ENCODE measurements at regions not wholly inside any gene's neighbourhood (a gene's known extent, or its start where the extent isn't known, plus 50 kb on each side); places are given as distances from the start of the nearest gene placed in this dataset.
A peak's percentile ranks its signal among the peaks of the same experiment; 100 is the strongest.

GRCh38 chr12:131604859-131605258 is 106.0 kb upstream of the SFSWAP start:
- Mint-ChIP-seq H3K27me3 (ENCODE audit: insufficient read depth, unreplicated experiment) (peaks cover 11% of the 10 kb centered on the region), H3K27ac (ENCODE audit: low read depth, unreplicated experiment) (no peak overlapping the region), H3K4me3 (ENCODE audit: unreplicated experiment) (no peak overlapping the region), H3K4me1 (ENCODE audit: insufficient read depth, unreplicated experiment) (peaks cover 4% of the 10 kb centered on the region), H3K36me3 (ENCODE audit: insufficient read depth, unreplicated experiment) (no peaks in the 10 kb centered on the region), H3K9me3 (ENCODE audit: unreplicated experiment) (no peaks in the 10 kb centered on the region)
- BruUV-seq (replicated peaks), result no TSS peak
- intact Hi-C loops (cut with micrococcal nuclease), result no loop called here
- ChIA-PET CTCF (interaction anchor here (0.7 kb wide), 1 partner anchor 1470 kb away, joined by 3 read pairs; no protein-coding TSS in a partner anchor), POLR2A (interaction anchor here (0.7 kb wide), 1 partner anchor 280 kb away, joined by 3 read pairs; no protein-coding TSS in a partner anchor)
- DNase-seq (ENCODE audit: unreplicated experiment), result no peak
- TF ChIP-seq CTCF (IDR thresholded peaks at IDR 0.05; ENCODE audit: unreplicated experiment), result no peak

GRCh38 chr12:131605304-131605829 is 105.5 kb upstream of the SFSWAP start:
- peaks cover 15% of the 10 kb centered on the region for H3K27me3 Mint-ChIP-seq (ENCODE audit: insufficient read depth, unreplicated experiment)
- no peak overlapping the region for H3K4me3 Mint-ChIP-seq (ENCODE audit: unreplicated experiment)
- H3K4me1 Mint-ChIP-seq (ENCODE audit: insufficient read depth, unreplicated experiment), result peaks cover 4% of the 10 kb centered on the region
- no peak for TF ChIP-seq CTCF (IDR thresholded peaks at IDR 0.05; ENCODE audit: unreplicated experiment)
- ChIA-PET POLR2A (no interaction called here), CTCF (no interaction called here)
- intact Hi-C loops (cut with micrococcal nuclease), result no loop called here
- no peaks in the 10 kb centered on the region for H3K9me3 Mint-ChIP-seq (ENCODE audit: unreplicated experiment)
- BruUV-seq (replicated peaks), result no TSS peak
- H3K36me3 Mint-ChIP-seq (ENCODE audit: insufficient read depth, unreplicated experiment), result no peaks in the 10 kb centered on the region
- DNase-seq (ENCODE audit: unreplicated experiment), result no peak
- no peak overlapping the region for H3K27ac Mint-ChIP-seq (ENCODE audit: low read depth, unreplicated experiment)

- Mint-ChIP-seq H3K4me3 (ENCODE audit: unreplicated experiment) (no peak overlapping the region), H3K27ac (ENCODE audit: low read depth, unreplicated experiment) (no peak overlapping the region), H3K27me3 (ENCODE audit: insufficient read depth, unreplicated experiment) (peaks cover 22% of the 10 kb centered on the region), H3K9me3 (ENCODE audit: unreplicated experiment) (no peaks in the 10 kb centered on the region), H3K36me3 (ENCODE audit: insufficient read depth, unreplicated experiment) (no peaks in the 10 kb centered on the region), H3K4me1 (ENCODE audit: insufficient read depth, unreplicated experiment) (peaks cover 4% of the 10 kb centered on the region)
- POLR2A ChIA-PET, result no interaction called here
- CTCF ChIA-PET, result interaction anchor here (1.5 kb wide), 1 partner anchor 10 kb away, joined by 3 read pairs; no protein-coding TSS in a partner anchor
- TF ChIP-seq CTCF (IDR thresholded peaks at IDR 0.05; ENCODE audit: unreplicated experiment), result no peak
- DNase-seq (ENCODE audit: unreplicated experiment), result peak; percentile 54
- BruUV-seq (replicated peaks), result no TSS peak
- intact Hi-C loops (cut with micrococcal nuclease), result no loop called here
Measured at GRCh38 chr12:131606218-131606901, 104.5 kb upstream of the SFSWAP start.

GRCh38 chr12:131607658-131608447 is 103.0 kb upstream of the SFSWAP start:
- H3K36me3 Mint-ChIP-seq (ENCODE audit: insufficient read depth, unreplicated experiment), result no peaks in the 10 kb centered on the region
- ChIA-PET POLR2A (no interaction called here), CTCF (interaction anchor here (1.5 kb wide), 1 partner anchor 8 kb away, joined by 3 read pairs; no protein-coding TSS in a partner anchor)

More at GRCh38 chr12:131607658-131608447, 103.0 kb upstream of the SFSWAP start:
- no peak for DNase-seq (ENCODE audit: unreplicated experiment)
- H3K9me3 Mint-ChIP-seq (ENCODE audit: unreplicated experiment), result no peaks in the 10 kb centered on the region
- BruUV-seq (replicated peaks), result no TSS peak
- no peak for TF ChIP-seq CTCF (IDR thresholded peaks at IDR 0.05; ENCODE audit: unreplicated experiment)
- peaks cover 22% of the 10 kb centered on the region for H3K27me3 Mint-ChIP-seq (ENCODE audit: insufficient read depth, unreplicated experiment)
- H3K4me1 Mint-ChIP-seq (ENCODE audit: insufficient read depth, unreplicated experiment), result peaks cover 4% of the 10 kb centered on the region
- intact Hi-C loops (cut with micrococcal nuclease), result no loop called here
- H3K4me3 Mint-ChIP-seq (ENCODE audit: unreplicated experiment), result no peak overlapping the region
- no peak overlapping the region for H3K27ac Mint-ChIP-seq (ENCODE audit: low read depth, unreplicated experiment)

Data from MCF 10A (cell line).